ENCODE measurements at regions not wholly inside any gene's neighbourhood (a gene's known extent, or its start where the extent isn't known, plus 50 kb on each side); places are given as distances from the start of the nearest gene placed in this dataset.
"Not testable (repeated sequence)": the region's sequence is repeated elsewhere in the genome, so short reads cannot be mapped to it uniquely, and the experiment has no call there.

DNA sequence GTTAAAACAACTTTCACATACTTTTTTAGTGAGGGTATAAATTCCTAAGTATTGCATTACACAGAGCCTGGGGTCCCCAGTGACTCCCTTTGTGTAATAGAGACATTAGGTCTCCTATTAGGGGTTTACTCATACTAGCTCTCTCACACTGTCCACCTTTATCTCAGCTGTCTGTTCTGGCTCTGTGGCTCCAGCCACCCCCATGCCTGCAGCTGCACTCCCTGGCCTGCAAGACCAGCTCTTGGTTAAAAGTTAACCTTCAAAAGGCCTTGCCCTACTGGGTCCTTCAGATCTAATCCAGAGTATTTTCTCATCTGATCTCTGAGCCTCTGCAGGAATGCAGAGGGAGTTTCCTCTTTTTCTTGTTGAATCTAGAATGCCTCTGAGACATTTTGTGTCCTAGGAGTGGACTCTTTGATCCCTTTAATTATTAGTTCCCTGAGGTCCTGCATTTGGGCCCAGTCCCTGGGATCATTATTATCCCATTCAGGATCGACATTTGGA, 280.9 kb downstream of the PYDC2 start:
- not testable (repeated sequence) for H3K4me3 Mint-ChIP-seq, H3K36me3 Mint-ChIP-seq, H3K27ac Mint-ChIP-seq, H3K27me3 Mint-ChIP-seq, H3K9me3 Mint-ChIP-seq, H3K4me1 Mint-ChIP-seq

GRCh38 chr3:191743283-191743682, 282.3 kb downstream of the PYDC2 start:
- H3K4me3 Mint-ChIP-seq, result peak overlapping the region in 1 of 4 donors; percentile 74
- H3K27me3 Mint-ChIP-seq, result no peaks in the 10 kb centered on the region
- H3K4me1 Mint-ChIP-seq, result no peaks in the 10 kb centered on the region
- peaks cover 1% of the 10 kb centered on the region for H3K36me3 Mint-ChIP-seq
- H3K27ac Mint-ChIP-seq, result no peak overlapping the region
- H3K9me3 Mint-ChIP-seq, result peaks cover 0 to 5% (median 3%) of the 10 kb centered on the region in 3 donors

DNA sequence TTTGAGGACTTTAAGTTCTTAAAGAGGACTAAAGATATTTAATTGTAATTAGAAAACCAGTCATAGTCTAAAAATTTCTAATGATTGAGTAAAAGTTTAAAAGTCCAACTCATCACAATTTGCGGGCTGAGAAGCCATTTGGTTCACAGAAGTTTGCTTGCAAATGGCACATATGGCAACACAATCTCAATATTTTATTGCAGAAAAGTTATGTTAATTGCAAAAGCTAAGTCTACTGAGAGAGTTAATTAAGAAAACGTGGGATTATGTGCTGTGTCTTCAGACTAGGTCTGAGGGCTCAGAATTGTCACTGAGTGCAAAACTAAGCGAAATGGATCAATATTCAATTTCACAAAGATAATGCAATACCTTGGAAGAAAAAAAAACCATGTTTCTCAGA, 289.7 kb downstream of the PYDC2 start:
- peaks cover 7% of the 10 kb centered on the region for H3K27me3 Mint-ChIP-seq
- no peaks in the 10 kb centered on the region for H3K36me3 Mint-ChIP-seq
- H3K9me3 Mint-ChIP-seq, result no peaks in the 10 kb centered on the region
- H3K4me3 Mint-ChIP-seq, result no peak overlapping the region
- no peak overlapping the region for H3K27ac Mint-ChIP-seq
- no peaks in the 10 kb centered on the region for H3K4me1 Mint-ChIP-seq

GRCh38 chr3:191753196-191753595, 292.2 kb downstream of the PYDC2 start:
- Mint-ChIP-seq H3K4me3 (no peak overlapping the region), H3K36me3 (no peaks in the 10 kb centered on the region), H3K27ac (no peak overlapping the region)

GRCh38 chr3:191761906-191762305, 300.9 kb downstream of the PYDC2 start:
- Mint-ChIP-seq H3K27ac (no peak overlapping the region), H3K4me3 (no peak overlapping the region), H3K4me1 (no peaks in the 10 kb centered on the region), H3K36me3 (no peaks in the 10 kb centered on the region), H3K27me3 (no peaks in the 10 kb centered on the region), H3K9me3 (no peaks in the 10 kb centered on the region)

More at GRCh38 chr3:191753196-191753595, 292.2 kb downstream of the PYDC2 start:
- Mint-ChIP-seq H3K9me3 (no peaks in the 10 kb centered on the region), H3K27me3 (peaks cover 7% of the 10 kb centered on the region), H3K4me1 (no peaks in the 10 kb centered on the region)

- Mint-ChIP-seq H3K4me3 (no peak overlapping the region), H3K9me3 (no peaks in the 10 kb centered on the region), H3K27ac (no peak overlapping the region), H3K4me1 (no peaks in the 10 kb centered on the region), H3K36me3 (no peaks in the 10 kb centered on the region), H3K27me3 (no peaks in the 10 kb centered on the region)
Observed at GRCh38 chr3:191762323-191762960, 301.5 kb downstream of the PYDC2 start.

DNA sequence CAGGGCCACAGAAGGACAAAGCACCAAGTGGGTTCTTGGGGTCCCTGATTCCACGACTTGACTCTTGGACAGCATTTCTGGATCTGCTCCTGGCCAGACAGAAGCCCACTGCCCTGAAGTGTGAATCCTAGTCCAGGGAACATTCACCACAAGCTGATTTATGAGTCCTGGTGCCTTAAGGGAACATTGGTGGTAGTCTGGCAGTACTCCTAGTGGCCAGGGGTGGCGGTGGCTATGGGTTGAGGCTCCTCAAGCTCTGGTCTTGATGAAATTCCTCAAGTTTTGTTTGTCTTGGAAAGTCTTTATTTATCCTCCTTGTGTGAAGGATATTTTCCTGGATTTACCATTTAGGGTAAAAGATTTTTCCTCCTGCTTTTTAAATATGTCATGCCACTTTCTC, 307.5 kb downstream of the PYDC2 start:
- no peaks in the 10 kb centered on the region for H3K36me3 Mint-ChIP-seq
- H3K27me3 Mint-ChIP-seq, result no peaks in the 10 kb centered on the region
- no peak overlapping the region for H3K4me3 Mint-ChIP-seq
- H3K4me1 Mint-ChIP-seq, result no peaks in the 10 kb centered on the region
- H3K9me3 Mint-ChIP-seq, result peaks cover 0 to 5% (median 5%) of the 10 kb centered on the region in 3 donors
- no peak overlapping the region for H3K27ac Mint-ChIP-seq

DNA sequence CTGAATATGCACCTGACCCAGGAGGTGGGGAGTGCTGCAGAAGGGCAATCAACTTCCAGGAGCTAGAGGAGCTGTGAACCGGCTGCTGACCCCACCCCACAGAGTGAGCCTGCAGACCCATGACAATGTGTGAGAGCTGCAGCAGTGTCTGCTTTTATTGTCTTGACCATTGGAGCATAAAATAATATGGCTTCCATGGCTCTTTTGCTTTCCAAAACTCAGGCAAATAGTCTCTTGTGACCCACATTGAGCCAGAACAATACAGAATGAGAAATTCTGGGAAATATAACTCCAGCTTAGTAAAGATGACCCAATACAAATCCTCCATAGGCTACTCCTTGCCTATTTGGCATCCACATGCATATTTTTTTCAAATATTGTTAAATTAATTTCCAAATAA, 309.6 kb downstream of the PYDC2 start:
- no peak overlapping the region for H3K27ac Mint-ChIP-seq
- no peak overlapping the region for H3K4me3 Mint-ChIP-seq
- no peaks in the 10 kb centered on the region for H3K27me3 Mint-ChIP-seq
- H3K36me3 Mint-ChIP-seq, result no peaks in the 10 kb centered on the region
- H3K4me1 Mint-ChIP-seq, result no peaks in the 10 kb centered on the region
- peaks cover 0 to 5% (median 5%) of the 10 kb centered on the region in 3 donors for H3K9me3 Mint-ChIP-seq

DNA sequence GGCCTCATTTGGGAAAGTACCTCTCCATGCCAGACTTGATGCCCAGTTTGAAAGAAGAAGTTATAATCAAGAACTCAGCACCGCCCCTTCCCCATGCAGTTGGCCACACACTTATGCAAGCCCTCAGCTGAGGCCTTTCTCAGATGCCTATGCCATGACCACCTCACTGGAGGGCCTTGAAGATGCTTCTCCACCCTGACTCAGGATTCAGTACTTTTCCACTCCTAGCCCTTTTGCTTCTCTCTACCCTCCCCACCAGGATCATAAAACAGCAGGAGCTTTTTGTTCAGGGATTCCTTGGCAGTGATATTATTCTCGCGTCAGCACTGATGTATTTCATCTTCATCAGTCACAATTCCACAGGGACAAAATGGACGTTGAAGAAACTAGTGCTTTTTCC, 313.5 kb downstream of the PYDC2 start:
- no peak overlapping the region for H3K27ac Mint-ChIP-seq
- no peaks in the 10 kb centered on the region for H3K36me3 Mint-ChIP-seq
- peaks cover 4 to 17% (median 7%) of the 10 kb centered on the region in 3 donors for H3K9me3 Mint-ChIP-seq
- no peaks in the 10 kb centered on the region for H3K27me3 Mint-ChIP-seq
- no peak overlapping the region for H3K4me3 Mint-ChIP-seq
- no peaks in the 10 kb centered on the region for H3K4me1 Mint-ChIP-seq

DNA sequence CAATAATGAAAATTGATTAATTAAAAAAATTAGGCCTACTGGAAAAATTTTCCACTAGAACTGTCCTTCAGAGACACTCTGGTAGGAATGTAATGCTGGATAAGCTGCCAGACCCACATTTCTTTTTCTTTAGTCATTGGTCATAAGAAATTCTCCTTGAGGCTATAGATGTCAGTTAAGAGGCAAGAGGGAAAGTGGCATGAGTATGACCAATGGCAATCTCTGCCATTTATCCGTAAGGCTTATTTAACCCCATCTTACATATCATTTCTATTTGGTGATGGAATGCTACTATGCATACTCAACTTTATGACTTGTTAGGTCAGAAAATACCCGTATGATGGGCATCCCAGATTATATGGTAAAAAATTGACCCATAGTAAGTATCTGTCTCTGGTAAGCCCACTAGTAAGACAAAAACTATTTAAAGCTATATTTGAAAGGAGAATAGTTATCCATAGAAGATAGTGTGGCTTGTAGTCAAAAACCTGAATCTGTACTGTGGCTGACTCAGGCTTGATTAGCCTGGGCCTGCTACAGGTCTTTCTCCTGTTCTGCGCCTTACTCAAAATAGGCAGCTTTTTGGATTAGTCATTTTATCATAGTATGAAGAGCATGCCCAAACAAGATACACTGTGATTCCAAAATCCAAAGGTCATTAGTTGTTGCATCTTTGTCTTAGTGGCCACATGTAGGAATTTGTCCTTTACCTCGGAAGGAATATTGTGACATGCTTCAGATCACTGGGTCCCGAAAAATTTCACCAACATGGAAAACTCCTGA, 314.7 kb downstream of the PYDC2 start:
- H3K36me3 Mint-ChIP-seq, result no peaks in the 10 kb centered on the region

DNA sequence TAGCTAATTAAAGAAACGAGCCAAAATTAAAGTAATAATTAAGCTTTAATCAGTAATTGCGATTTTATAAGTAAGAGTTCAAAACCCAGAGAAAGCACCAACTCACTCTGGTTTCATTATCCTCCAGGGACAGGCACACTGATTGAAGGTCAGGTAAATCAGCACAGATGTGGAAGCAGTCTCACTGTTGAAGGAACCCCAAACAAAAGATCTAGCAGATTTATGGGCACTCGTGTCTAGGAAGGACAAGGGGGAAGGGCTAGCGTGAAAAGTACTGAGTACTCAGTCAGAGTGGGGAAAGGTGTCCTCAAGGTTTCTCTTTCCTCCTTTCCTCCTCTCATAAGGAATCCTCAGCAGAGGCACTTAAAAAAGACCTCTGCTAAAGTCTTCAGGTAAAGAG, 320.1 kb downstream of the PYDC2 start:
- Mint-ChIP-seq H3K9me3 (peaks cover 3 to 16% (median 7%) of the 10 kb centered on the region in 3 donors), H3K36me3 (no peaks in the 10 kb centered on the region), H3K27me3 (no peaks in the 10 kb centered on the region), H3K4me3 (no peak overlapping the region), H3K27ac (no peak overlapping the region), H3K4me1 (no peaks in the 10 kb centered on the region)

More for the DNA sequence above, 314.7 kb downstream of the PYDC2 start:
- Mint-ChIP-seq H3K27me3 (no peaks in the 10 kb centered on the region), H3K9me3 (peaks cover 3 to 16% (median 7%) of the 10 kb centered on the region in 3 donors), H3K4me3 (no peak overlapping the region), H3K27ac (no peak overlapping the region), H3K4me1 (no peaks in the 10 kb centered on the region)

DNA sequence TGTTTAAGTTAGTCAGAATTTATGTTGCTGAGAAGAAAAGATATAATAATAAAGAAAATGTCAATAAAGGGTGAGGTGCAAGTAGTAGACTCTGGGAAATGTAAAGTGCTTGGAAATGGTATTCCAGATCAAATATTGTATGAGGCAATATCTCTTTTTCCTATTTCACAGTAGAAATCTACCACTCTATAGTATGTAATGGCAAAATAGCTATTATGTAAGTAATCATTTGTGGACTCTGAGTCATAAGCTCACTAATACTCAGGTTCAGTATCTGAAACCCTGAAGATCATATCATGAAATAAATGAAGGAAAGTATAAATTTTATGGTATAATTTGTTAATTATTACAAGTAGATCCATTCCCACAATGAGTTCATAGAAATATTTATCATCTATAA, 322.1 kb downstream of the PYDC2 start:
- Mint-ChIP-seq H3K9me3 (peaks cover 0 to 9% (median 0%) of the 10 kb centered on the region in 3 donors), H3K27me3 (no peaks in the 10 kb centered on the region), H3K36me3 (peaks cover under 1% of the 10 kb centered on the region), H3K27ac (no peak overlapping the region), H3K4me1 (no peaks in the 10 kb centered on the region), H3K4me3 (no peak overlapping the region)

DNA sequence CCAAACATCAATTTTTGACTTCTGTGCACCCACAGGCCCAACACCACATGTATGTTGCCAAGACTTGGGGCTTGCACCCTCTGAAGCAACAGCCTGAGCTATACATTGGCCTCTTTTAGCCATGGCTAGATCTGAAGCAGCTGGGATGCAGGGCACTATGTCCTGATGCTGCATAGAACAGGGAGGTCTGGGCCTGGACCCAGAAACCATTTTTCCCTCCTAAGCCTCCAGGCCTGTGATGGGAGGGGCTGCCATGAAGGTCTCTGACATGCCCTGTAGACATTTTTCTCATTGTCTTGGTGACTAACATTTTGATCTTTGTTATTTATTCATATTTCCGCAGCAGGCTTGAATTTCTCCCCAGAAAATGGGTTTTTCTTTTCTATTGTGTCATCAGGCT, 330.0 kb downstream of the PYDC2 start:
- Mint-ChIP-seq H3K27ac (no peak overlapping the region), H3K4me3 (no peak overlapping the region), H3K36me3 (peaks cover 3% of the 10 kb centered on the region), H3K9me3 (peaks cover 3 to 13% (median 3%) of the 10 kb centered on the region in 3 donors), H3K4me1 (no peaks in the 10 kb centered on the region), H3K27me3 (peaks cover 1% of the 10 kb centered on the region)

DNA sequence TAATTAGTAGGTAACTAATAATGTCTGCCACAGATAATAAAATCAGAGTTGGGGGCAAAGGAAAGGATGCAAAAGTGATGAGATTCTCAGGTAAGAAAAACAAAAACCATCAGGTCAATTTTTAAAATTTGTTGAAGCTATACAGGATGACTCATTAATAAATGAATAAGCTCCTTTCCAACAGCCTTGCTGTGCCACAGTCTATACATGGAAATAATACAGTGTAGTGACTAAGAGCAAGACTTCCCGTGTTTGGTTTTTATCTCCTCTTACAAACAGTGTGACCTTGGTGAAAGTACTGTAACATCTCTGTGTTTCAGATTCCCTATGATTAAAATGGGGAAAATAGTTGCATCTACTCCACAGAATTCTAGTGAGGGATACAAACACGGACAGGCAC, 331.6 kb downstream of the PYDC2 start:
- H3K27me3 Mint-ChIP-seq, result peaks cover 1% of the 10 kb centered on the region
- peaks cover 3% of the 10 kb centered on the region for H3K36me3 Mint-ChIP-seq
- H3K4me3 Mint-ChIP-seq, result no peak overlapping the region
- peaks cover 3 to 13% (median 3%) of the 10 kb centered on the region in 3 donors for H3K9me3 Mint-ChIP-seq
- no peaks in the 10 kb centered on the region for H3K4me1 Mint-ChIP-seq
- no peak overlapping the region for H3K27ac Mint-ChIP-seq

GRCh38 chr3:191795196-191795595, 334.2 kb downstream of the PYDC2 start:
- Mint-ChIP-seq H3K4me3 (no peak overlapping the region), H3K36me3 (no peaks in the 10 kb centered on the region), H3K4me1 (no peaks in the 10 kb centered on the region), H3K9me3 (peaks cover 3 to 9% (median 5%) of the 10 kb centered on the region in 3 donors), H3K27ac (no peak overlapping the region), H3K27me3 (no peaks in the 10 kb centered on the region)

DNA sequence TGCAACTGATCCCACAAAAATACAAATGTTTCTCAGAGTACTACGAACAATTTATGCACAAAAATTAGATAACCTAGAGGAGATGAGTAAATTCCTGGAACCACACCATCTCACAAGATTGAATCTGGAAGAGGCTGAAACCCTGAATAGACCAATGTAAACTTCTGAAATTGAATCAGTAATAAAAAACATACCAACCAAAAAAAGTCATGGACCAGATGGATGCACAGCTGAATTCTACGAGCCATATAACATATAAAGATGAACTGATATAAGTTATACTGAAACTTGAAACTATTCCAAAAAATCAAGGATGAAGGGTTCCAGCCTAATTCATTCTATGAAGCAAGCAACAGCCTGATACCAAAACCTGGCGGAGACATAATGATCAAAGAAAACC, 336.3 kb downstream of the PYDC2 start:
- Mint-ChIP-seq H3K4me1 (no peaks in the 10 kb centered on the region), H3K27me3 (no peaks in the 10 kb centered on the region), H3K4me3 (no peak overlapping the region), H3K9me3 (peaks cover 2 to 14% (median 9%) of the 10 kb centered on the region in 3 donors), H3K36me3 (no peaks in the 10 kb centered on the region), H3K27ac (no peak overlapping the region)

Data from IgD-negative memory B cell (primary cell).